Natural killer cell (primary cell): ENCODE measurements at regions not wholly inside any gene's neighbourhood (a gene's known extent, or its start where the extent isn't known, plus 50 kb on each side); places are given as distances from the start of the nearest gene placed in this dataset.

Source experiments
- ATAC-seq, 3 donors: fragments of 150-1000 bp in 2 of 3; fragments of 200-7000 bp in 1 of 3; cut with Tn5 transposase; 1 replicate in 1 of 3; 2 replicates in 2 of 3; pipeline ENCODE4 v1.10.0; 2021; ENCODE audit warnings: mild to moderate bottlenecking in 2 of 3, moderate library complexity in 2 of 3
- DNase-seq, 2 donors: peaks; one replicate each; pipeline versions ENCODE4 v3.0.0 to v3.0.0-alpha.2; 2013 to 2021; ENCODE audit warnings: mixed read lengths in 1 of 2
- H3K27ac ChIP-seq: one replicate; pipeline ENCODE4 v1.5.1; 2013; ENCODE audit warnings: mild to moderate bottlenecking, low read length
- H3K27me3 ChIP-seq: one replicate; pipeline ENCODE4 v1.6.1; 2013; ENCODE audit warnings: low read length; ENCODE audit not compliant: control insufficient read depth, insufficient read depth
- H3K36me3 ChIP-seq: one replicate; pipeline ENCODE4 v1.6.1; 2013; ENCODE audit warnings: low read length; ENCODE audit not compliant: control insufficient read depth, insufficient read depth
- H3K4me1 ChIP-seq: one replicate; pipeline ENCODE4 v1.6.1; 2013; ENCODE audit warnings: low read length; ENCODE audit not compliant: control insufficient read depth, insufficient read depth
- H3K4me3 ChIP-seq: one replicate; pipeline ENCODE4 v1.5.1; 2013; ENCODE audit warnings: low read length
- H3K9me3 ChIP-seq: one replicate; pipeline ENCODE4 v1.6.1; 2013; ENCODE audit warnings: low read length; ENCODE audit not compliant: control insufficient read depth, insufficient read depth
- H3K27ac Mint-ChIP-seq, 2 donors: one replicate each; pipeline ENCODE4 v1.8.0; 2022; ENCODE audit warnings: mild to moderate bottlenecking in 2 of 2, mixed read lengths in 2 of 2, moderate library complexity in 1 of 2
- H3K27me3 Mint-ChIP-seq, 2 donors: one replicate each; pipeline ENCODE4 v1.8.0; 2022; ENCODE audit warnings: low read depth in 2 of 2, mixed read lengths in 2 of 2
- H3K36me3 Mint-ChIP-seq: one replicate; pipeline ENCODE4 v1.8.0; 2022; ENCODE audit warnings: mixed read lengths
- H3K4me1 Mint-ChIP-seq, 2 donors: one replicate each; pipeline ENCODE4 v1.8.0; 2022; ENCODE audit warnings: mixed read lengths in 2 of 2
- H3K4me3 Mint-ChIP-seq: one replicate; pipeline ENCODE4 v1.8.0; 2022; ENCODE audit warnings: mild to moderate bottlenecking, moderate library complexity, mixed read lengths
- H3K9me3 Mint-ChIP-seq, 2 donors: one replicate each; pipeline ENCODE4 v1.8.0; 2022; ENCODE audit warnings: mixed read lengths in 2 of 2
- CTCF ChIP-seq: fragments of 200-600 bp; IDR thresholded peaks from one replicate; pipeline ENCODE4 v1.8.0; 2022; ENCODE audit warnings: antibody characterized with exemption
- WGBS: methylation state at CpG from one replicate; pipeline ENCODE4 v1.1.7; 2013; ENCODE audit warnings: missing lambda C conversion rate; ENCODE audit not compliant: insufficient coverage; 5-methylcytosine and 5-hydroxymethylcytosine counted together
- intact Hi-C: fragments of 100-400 bp; cut with micrococcal nuclease; formaldehyde crosslinking; loops from one replicate; pipeline ENCODE4 v1.14.2; 2022

GRCh38 chr15:60116456-60117089 lies 112.5 kb downstream of the FOXB1 start:
- H3K27ac Mint-ChIP-seq: no peak overlapping the region
- no peak overlapping the region for H3K4me3 ChIP-seq

GRCh38 chr15:60118146-60118545 lies 114.0 kb downstream of the FOXB1 start:
- no peak for TF ChIP-seq CTCF
- no peaks in the 10 kb centered on the region for H3K9me3 Mint-ChIP-seq
- H3K4me3 Mint-ChIP-seq: no peak overlapping the region
- DNase-seq: no peak
- H3K36me3 Mint-ChIP-seq: no peaks in the 10 kb centered on the region
- no peaks in the 10 kb centered on the region for H3K4me1 Mint-ChIP-seq
- H3K36me3 ChIP-seq: no peaks in the 10 kb centered on the region
- WGBS: 80% methylated on average over 8 of the region's 8 CpGs
- ATAC-seq: no peak
- H3K9me3 ChIP-seq: no peaks in the 10 kb centered on the region
- no peaks in the 10 kb centered on the region for H3K27me3 ChIP-seq
- no peak overlapping the region for H3K27ac ChIP-seq
- no peaks in the 10 kb centered on the region for H3K4me1 ChIP-seq
- intact Hi-C loops: no loop called here
- H3K27me3 Mint-ChIP-seq: peaks cover 7 to 15% of the 10 kb centered on the region in 2 donors
- no peak overlapping the region for H3K4me3 ChIP-seq
- no peak overlapping the region for H3K27ac Mint-ChIP-seq

More at GRCh38 chr15:60116456-60117089, 112.5 kb downstream of the FOXB1 start:
- H3K4me1 Mint-ChIP-seq: no peaks in the 10 kb centered on the region
- no peaks in the 10 kb centered on the region for H3K4me1 ChIP-seq
- no peak overlapping the region for H3K27ac ChIP-seq
- H3K9me3 Mint-ChIP-seq: no peaks in the 10 kb centered on the region
- H3K27me3 ChIP-seq: no peaks in the 10 kb centered on the region
- 85% methylated on average over 1 of the region's 3 CpGs for WGBS
- H3K4me3 Mint-ChIP-seq: no peak overlapping the region
- peaks cover 7 to 15% of the 10 kb centered on the region in 2 donors for H3K27me3 Mint-ChIP-seq
- no peak for TF ChIP-seq CTCF
- H3K36me3 ChIP-seq: no peaks in the 10 kb centered on the region
- H3K36me3 Mint-ChIP-seq: no peaks in the 10 kb centered on the region
- H3K9me3 ChIP-seq: no peaks in the 10 kb centered on the region
- intact Hi-C loops: no loop called here
- ATAC-seq: no peak
- no peak for DNase-seq

GRCh38 chr15:60118626-60119025 lies 114.5 kb downstream of the FOXB1 start:
- no peak overlapping the region for H3K4me3 Mint-ChIP-seq
- intact Hi-C loops: no loop called here
- Histone ChIP-seq H3K9me3 (no peaks in the 10 kb centered on the region), H3K4me1 (no peaks in the 10 kb centered on the region), H3K4me3 (no peak overlapping the region), H3K36me3 (no peaks in the 10 kb centered on the region), H3K27me3 (no peaks in the 10 kb centered on the region), H3K27ac (no peak overlapping the region)
- TF ChIP-seq CTCF: no peak
- no peaks in the 10 kb centered on the region for H3K9me3 Mint-ChIP-seq
- H3K27ac Mint-ChIP-seq: no peak overlapping the region
- H3K27me3 Mint-ChIP-seq: peaks cover 7 to 15% of the 10 kb centered on the region in 2 donors
- no peaks in the 10 kb centered on the region for H3K4me1 Mint-ChIP-seq
- WGBS: 96% methylated on average over 3 of the region's 3 CpGs
- no peaks in the 10 kb centered on the region for H3K36me3 Mint-ChIP-seq
- DNase-seq (no peak), ATAC-seq (no peak)

GRCh38 chr15:60119101-60119500 lies 115.0 kb downstream of the FOXB1 start:
- Histone ChIP-seq H3K9me3 (no peaks in the 10 kb centered on the region), H3K4me1 (no peaks in the 10 kb centered on the region), H3K27me3 (no peaks in the 10 kb centered on the region), H3K27ac (no peak overlapping the region), H3K4me3 (no peak overlapping the region), H3K36me3 (no peaks in the 10 kb centered on the region)
- TF ChIP-seq CTCF: no peak
- intact Hi-C loops: no loop called here
- Mint-ChIP-seq H3K27ac (no peak overlapping the region), H3K27me3 (peaks cover 7 to 15% of the 10 kb centered on the region in 2 donors), H3K36me3 (no peaks in the 10 kb centered on the region), H3K9me3 (no peaks in the 10 kb centered on the region), H3K4me3 (no peak overlapping the region), H3K4me1 (no peaks in the 10 kb centered on the region)
- no peak for DNase-seq
- WGBS: 92% methylated on average over 3 of the region's 4 CpGs
- ATAC-seq: no peak
